Fibroblast of mammary gland (primary cell): ENCODE measurements at regions not wholly inside any gene's neighbourhood (a gene's known extent, or its start where the extent isn't known, plus 50 kb on each side); places are given as distances from the start of the nearest gene placed in this dataset.

Experiments
- DNase-seq: peaks from one replicate; pipeline ENCODE4 v3.0.0-alpha.2; 2010; ENCODE audit warnings: low read depth
- H3K4me3 ChIP-seq: 2 replicates; pipeline ENCODE4 v1.5.1; 2011; ENCODE audit warnings: low read depth, mild to moderate bottlenecking, low read length, moderate library complexity; ENCODE audit not compliant: control insufficient read depth
- TF ChIP-seq, protein P1 (sequence below): conservative IDR thresholded peaks from 2 replicates; pipeline ENCODE4 v1.5.1; 2011; ENCODE audit warnings: low read depth, low read length, inconsistent platforms; ENCODE audit not compliant: control insufficient read depth, insufficient read depth

- TF ChIP-seq, protein P1, sequence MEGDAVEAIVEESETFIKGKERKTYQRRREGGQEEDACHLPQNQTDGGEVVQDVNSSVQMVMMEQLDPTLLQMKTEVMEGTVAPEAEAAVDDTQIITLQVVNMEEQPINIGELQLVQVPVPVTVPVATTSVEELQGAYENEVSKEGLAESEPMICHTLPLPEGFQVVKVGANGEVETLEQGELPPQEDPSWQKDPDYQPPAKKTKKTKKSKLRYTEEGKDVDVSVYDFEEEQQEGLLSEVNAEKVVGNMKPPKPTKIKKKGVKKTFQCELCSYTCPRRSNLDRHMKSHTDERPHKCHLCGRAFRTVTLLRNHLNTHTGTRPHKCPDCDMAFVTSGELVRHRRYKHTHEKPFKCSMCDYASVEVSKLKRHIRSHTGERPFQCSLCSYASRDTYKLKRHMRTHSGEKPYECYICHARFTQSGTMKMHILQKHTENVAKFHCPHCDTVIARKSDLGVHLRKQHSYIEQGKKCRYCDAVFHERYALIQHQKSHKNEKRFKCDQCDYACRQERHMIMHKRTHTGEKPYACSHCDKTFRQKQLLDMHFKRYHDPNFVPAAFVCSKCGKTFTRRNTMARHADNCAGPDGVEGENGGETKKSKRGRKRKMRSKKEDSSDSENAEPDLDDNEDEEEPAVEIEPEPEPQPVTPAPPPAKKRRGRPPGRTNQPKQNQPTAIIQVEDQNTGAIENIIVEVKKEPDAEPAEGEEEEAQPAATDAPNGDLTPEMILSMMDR = no peak
- DNase-seq = no peak
These were observed 151.2 kb upstream of the KRR1 start for GRCh38 chr12:75662511-75663159.

GRCh38 chr12:75661908-75662307 lies 150.5 kb upstream of the KRR1 start:
- H3K4me3 ChIP-seq = no peak overlapping the region
- peak; percentile 84 for DNase-seq
- TF ChIP-seq, protein P1 = no peak

More at GRCh38 chr12:75662511-75663159, 151.2 kb upstream of the KRR1 start:
- no peak overlapping the region for H3K4me3 ChIP-seq

- H3K4me3 ChIP-seq = no peak overlapping the region
- DNase-seq = peak; percentile 97
- TF ChIP-seq, protein P1 = no peak
These were observed 149.5 kb upstream of the KRR1 start for GRCh38 chr12:75660805-75661404.

DNA sequence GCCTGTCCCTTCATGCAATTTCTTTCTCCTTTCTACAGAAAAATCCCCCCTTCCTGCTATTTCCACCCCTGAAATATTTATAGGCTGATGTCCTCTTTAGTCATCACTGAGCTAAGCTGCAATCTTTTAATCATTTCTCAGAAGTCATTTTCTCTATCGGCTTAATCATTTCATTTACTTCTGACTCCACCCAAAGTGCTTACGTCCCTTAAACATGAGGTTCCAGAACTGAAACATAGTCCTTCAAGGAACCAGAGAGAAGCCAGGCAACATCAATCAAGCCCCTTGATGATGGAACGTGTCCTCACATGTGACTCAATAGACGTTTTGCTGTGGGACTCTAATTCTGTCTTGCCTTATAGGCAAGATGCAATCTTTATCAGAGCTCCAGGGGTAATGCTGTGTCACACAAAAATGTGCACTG lies 148.7 kb upstream of the KRR1 start:
- DNase-seq = peak; percentile 99
- H3K4me3 ChIP-seq = no peak overlapping the region
- TF ChIP-seq, protein P1 = no peak

GRCh38 chr12:75658901-75659823 lies 147.8 kb upstream of the KRR1 start:
- H3K4me3 ChIP-seq = no peak overlapping the region
- TF ChIP-seq, protein P1 = no peak
- peak; percentile 88 for DNase-seq

- TF ChIP-seq, protein P1 = no peak
- no peak for DNase-seq
- no peak overlapping the region for H3K4me3 ChIP-seq
These were observed 146.9 kb upstream of the KRR1 start for GRCh38 chr12:75658286-75658685.
